Astrocyte (in vitro differentiated cells and primary cell): ENCODE measurements at regions not wholly inside any gene's neighbourhood (a gene's known extent, or its start where the extent isn't known, plus 50 kb on each side); places are given as distances from the start of the nearest gene placed in this dataset.

Source experiments
- DNase-seq: peaks from one replicate; pipeline ENCODE4 v3.0.0-alpha.2; 2010; ENCODE audit warnings: low read depth
- FAIRE-seq: peaks from 2 replicates; lab custom pipeline; 2011; peaks lifted over from hg19 to GRCh38; lab: Jason Lieb, UNC
- H2AFZ ChIP-seq: 2 replicates; pipeline ENCODE4 v1.6.0; 2012; ENCODE audit warnings: low read depth, low read length, inconsistent platforms
- H3K27ac ChIP-seq: 2 replicates; pipeline ENCODE4 v1.5.1; 2011; ENCODE audit warnings: low read depth, low read length, inconsistent platforms
- H3K27me3 ChIP-seq: 2 replicates; pipeline ENCODE4 v1.6.0; 2011; ENCODE audit warnings: low read length, inconsistent platforms; ENCODE audit not compliant: insufficient read depth
- H3K36me3 ChIP-seq: 2 replicates; pipeline ENCODE4 v1.5.1; 2011; ENCODE audit warnings: low read length, inconsistent platforms; ENCODE audit not compliant: insufficient read depth
- H3K4me1 ChIP-seq: 2 replicates; pipeline ENCODE4 v1.5.1; 2011; ENCODE audit warnings: low read length, inconsistent platforms; ENCODE audit not compliant: insufficient read depth
- H3K4me2 ChIP-seq: 2 replicates; pipeline ENCODE4 v1.6.0; 2012; ENCODE audit warnings: low read length, inconsistent platforms
- H3K4me3 ChIP-seq: 2 replicates; pipeline ENCODE4 v1.5.1; 2011; ENCODE audit warnings: low read depth, mild to moderate bottlenecking, low read length, inconsistent platforms; ENCODE audit not compliant: insufficient read depth
- H3K79me2 ChIP-seq: 2 replicates; pipeline ENCODE4 v1.6.0; 2012; ENCODE audit warnings: mild to moderate bottlenecking, low read length, inconsistent platforms; ENCODE audit not compliant: insufficient read depth
- H3K9ac ChIP-seq: 2 replicates; pipeline ENCODE4 v1.6.0; 2012; ENCODE audit warnings: mild to moderate bottlenecking, low read length, inconsistent platforms
- H3K9me3 ChIP-seq: 2 replicates; pipeline ENCODE4 v1.5.1; 2012; ENCODE audit warnings: low read depth, mild to moderate bottlenecking, low read length, inconsistent platforms; ENCODE audit not compliant: insufficient read depth
- H4K20me1 ChIP-seq: 2 replicates; pipeline ENCODE4 v1.6.0; 2012; ENCODE audit warnings: low read length, inconsistent platforms; ENCODE audit not compliant: insufficient read depth
- H3K27ac Mint-ChIP-seq: one replicate; pipeline ENCODE4 v1.8.0; 2021; ENCODE audit warnings: mild to moderate bottlenecking, mixed read lengths; ENCODE audit not compliant: unreplicated experiment
- H3K27me3 Mint-ChIP-seq: one replicate; pipeline ENCODE4 v1.8.0; 2021; ENCODE audit warnings: low read depth, mixed read lengths; ENCODE audit not compliant: unreplicated experiment
- H3K36me3 Mint-ChIP-seq: one replicate; pipeline ENCODE4 v1.8.0; 2021; ENCODE audit warnings: low read depth, mixed read lengths; ENCODE audit not compliant: unreplicated experiment
- H3K4me1 Mint-ChIP-seq: one replicate; pipeline ENCODE4 v1.8.0; 2021; ENCODE audit warnings: low read depth, mixed read lengths; ENCODE audit not compliant: unreplicated experiment
- H3K4me3 Mint-ChIP-seq: one replicate; pipeline ENCODE4 v1.8.0; 2021; ENCODE audit warnings: mild to moderate bottlenecking, moderate library complexity, mixed read lengths; ENCODE audit not compliant: unreplicated experiment
- H3K9me3 Mint-ChIP-seq: one replicate; pipeline ENCODE4 v1.8.0; 2021; ENCODE audit warnings: mild to moderate bottlenecking, mixed read lengths; ENCODE audit not compliant: unreplicated experiment
- EZH2 ChIP-seq: IDR thresholded peaks from 2 replicates; pipeline ENCODE4 v1.6.1; 2012; ENCODE audit warnings: mild to moderate bottlenecking, low read length, inconsistent platforms; ENCODE audit not compliant: insufficient read depth
- TF ChIP-seq, protein P1 (sequence below): IDR thresholded peaks from 2 replicates; pipeline ENCODE4 v1.5.1; 2011; ENCODE audit warnings: low read depth, mild to moderate bottlenecking, inconsistent platforms, low read length, moderate library complexity; ENCODE audit not compliant: insufficient read depth

DNA sequence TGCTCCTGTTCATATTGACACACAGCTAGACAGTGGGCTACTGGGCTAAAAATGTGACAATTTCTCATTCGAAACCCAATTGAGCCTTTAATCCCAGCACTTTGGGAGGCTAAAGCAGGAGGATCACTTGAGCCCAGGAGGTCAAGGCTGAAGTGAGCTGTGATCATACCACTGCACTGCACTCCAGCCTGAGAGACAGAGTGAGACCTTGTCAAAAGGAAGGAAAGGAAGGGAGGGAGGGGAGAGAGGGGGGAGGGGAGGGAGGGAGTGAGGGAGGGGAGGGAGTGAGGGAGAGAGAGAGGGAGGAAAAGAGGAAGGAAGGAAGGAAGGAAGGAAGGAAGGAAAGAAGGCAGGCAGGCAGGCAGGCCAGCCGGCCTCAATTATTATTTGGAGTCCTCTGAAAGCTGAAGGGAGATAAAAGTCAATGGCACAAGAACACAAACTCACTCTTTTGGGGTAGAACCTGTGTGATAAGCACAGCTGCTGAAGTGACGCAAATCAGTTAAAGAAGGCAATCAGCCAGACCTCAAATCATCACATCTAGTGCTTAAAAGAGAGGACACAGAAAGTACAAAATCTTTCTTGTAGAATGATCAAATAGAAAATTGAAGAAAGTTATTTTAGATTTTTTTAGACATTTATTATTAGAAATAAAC is 98.1 kb downstream of the CCDC71L start:
- H3K27me3 ChIP-seq, result no peaks in the 10 kb centered on the region
- H3K9ac ChIP-seq, result no peak overlapping the region
- no peak overlapping the region for H2AFZ ChIP-seq
- H3K27ac Mint-ChIP-seq, result no peak overlapping the region
- no peak for FAIRE-seq
- H3K9me3 ChIP-seq, result peaks cover 3% of the 10 kb centered on the region
- no peaks in the 10 kb centered on the region for H3K36me3 ChIP-seq
- DNase-seq, result no peak
- H3K27me3 Mint-ChIP-seq, result peaks cover 4% of the 10 kb centered on the region
- H3K4me3 Mint-ChIP-seq, result no peak overlapping the region
- no peaks in the 10 kb centered on the region for H3K4me1 Mint-ChIP-seq
- TF ChIP-seq, protein P1, sequence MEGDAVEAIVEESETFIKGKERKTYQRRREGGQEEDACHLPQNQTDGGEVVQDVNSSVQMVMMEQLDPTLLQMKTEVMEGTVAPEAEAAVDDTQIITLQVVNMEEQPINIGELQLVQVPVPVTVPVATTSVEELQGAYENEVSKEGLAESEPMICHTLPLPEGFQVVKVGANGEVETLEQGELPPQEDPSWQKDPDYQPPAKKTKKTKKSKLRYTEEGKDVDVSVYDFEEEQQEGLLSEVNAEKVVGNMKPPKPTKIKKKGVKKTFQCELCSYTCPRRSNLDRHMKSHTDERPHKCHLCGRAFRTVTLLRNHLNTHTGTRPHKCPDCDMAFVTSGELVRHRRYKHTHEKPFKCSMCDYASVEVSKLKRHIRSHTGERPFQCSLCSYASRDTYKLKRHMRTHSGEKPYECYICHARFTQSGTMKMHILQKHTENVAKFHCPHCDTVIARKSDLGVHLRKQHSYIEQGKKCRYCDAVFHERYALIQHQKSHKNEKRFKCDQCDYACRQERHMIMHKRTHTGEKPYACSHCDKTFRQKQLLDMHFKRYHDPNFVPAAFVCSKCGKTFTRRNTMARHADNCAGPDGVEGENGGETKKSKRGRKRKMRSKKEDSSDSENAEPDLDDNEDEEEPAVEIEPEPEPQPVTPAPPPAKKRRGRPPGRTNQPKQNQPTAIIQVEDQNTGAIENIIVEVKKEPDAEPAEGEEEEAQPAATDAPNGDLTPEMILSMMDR, result no peak
- no peak for TF ChIP-seq EZH2
- H3K4me2 ChIP-seq, result no peak overlapping the region
- no peaks in the 10 kb centered on the region for H3K4me1 ChIP-seq
- H4K20me1 ChIP-seq, result no peaks in the 10 kb centered on the region
- H3K27ac ChIP-seq, result no peak overlapping the region
- peaks cover 2% of the 10 kb centered on the region for H3K9me3 Mint-ChIP-seq
- no peaks in the 10 kb centered on the region for H3K36me3 Mint-ChIP-seq
- H3K4me3 ChIP-seq, result no peak overlapping the region
- no peaks in the 10 kb centered on the region for H3K79me2 ChIP-seq

DNA sequence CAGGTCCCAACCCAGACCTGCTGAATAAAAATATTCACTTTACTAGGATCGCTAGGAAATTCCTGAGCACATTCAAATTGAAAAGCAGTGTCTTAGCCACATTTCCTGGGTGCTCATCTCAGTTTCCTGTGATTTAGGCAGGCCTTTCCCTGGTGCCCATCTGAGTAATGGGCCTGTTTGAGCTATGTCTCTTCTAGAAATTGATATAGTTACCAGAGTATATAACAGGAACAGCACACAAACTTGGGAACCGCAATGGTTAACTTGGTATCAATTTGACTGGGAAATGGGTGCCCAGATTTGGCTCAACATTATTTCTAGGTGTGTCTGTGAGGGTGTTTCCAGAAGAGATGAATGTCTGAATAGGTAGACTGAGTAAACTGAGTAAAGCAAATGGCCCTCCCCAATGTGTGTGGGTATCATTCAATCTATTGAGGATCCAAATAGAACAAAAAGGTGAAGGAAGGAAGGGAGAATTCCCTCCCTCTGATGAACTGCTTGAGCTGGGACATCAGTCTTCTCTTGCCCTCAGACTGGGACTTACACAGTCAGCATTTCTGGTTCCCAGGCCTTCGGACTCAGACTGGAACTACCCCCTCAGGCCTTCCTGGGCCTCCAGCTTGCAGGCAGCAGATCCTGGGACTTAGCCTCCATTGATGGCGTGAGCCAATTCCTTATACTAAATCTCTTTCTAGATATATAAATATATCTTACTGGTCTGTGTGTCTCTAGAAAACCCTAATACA is 99.1 kb downstream of the CCDC71L start:
- FAIRE-seq (no peak), DNase-seq (no peak)
- no peak overlapping the region for H2AFZ ChIP-seq
- Mint-ChIP-seq H3K27ac (no peak overlapping the region), H3K27me3 (peaks cover 7% of the 10 kb centered on the region), H3K4me1 (no peaks in the 10 kb centered on the region), H3K9me3 (peaks cover 4% of the 10 kb centered on the region), H3K4me3 (no peak overlapping the region), H3K36me3 (peaks cover 2% of the 10 kb centered on the region)
- H3K27me3 ChIP-seq, result no peaks in the 10 kb centered on the region
- H3K4me2 ChIP-seq, result no peak overlapping the region
- H3K4me1 ChIP-seq, result no peaks in the 10 kb centered on the region
- no peak overlapping the region for H3K4me3 ChIP-seq
- H3K27ac ChIP-seq, result no peak overlapping the region
- H4K20me1 ChIP-seq, result no peaks in the 10 kb centered on the region
- peaks cover 3% of the 10 kb centered on the region for H3K9me3 ChIP-seq
- no peaks in the 10 kb centered on the region for H3K79me2 ChIP-seq
- TF ChIP-seq, protein P1, result no peak
- no peak for TF ChIP-seq EZH2
- no peak overlapping the region for H3K9ac ChIP-seq
- H3K36me3 ChIP-seq, result no peaks in the 10 kb centered on the region

DNA sequence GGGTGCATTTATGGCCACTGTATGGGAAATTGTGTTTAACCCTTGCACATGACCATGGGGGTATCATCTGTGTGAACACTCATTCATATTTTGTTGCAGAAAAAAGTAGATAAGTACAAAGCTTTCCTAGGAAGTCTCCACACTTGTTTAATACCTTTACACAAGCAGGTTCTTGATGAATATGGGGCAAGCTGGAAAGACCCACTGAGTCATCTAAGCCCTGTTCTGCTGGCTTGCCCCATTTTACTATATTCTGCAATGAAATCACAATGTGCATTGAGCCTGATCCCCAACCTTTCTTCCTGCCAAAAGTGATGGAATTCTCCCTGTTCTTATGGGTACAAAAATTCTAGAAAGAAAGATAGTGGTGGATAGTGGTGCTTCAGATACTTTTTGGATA is 99.8 kb downstream of the CCDC71L start:
- Histone ChIP-seq H3K27me3 (no peaks in the 10 kb centered on the region), H3K36me3 (no peaks in the 10 kb centered on the region), H3K9me3 (peaks cover 3% of the 10 kb centered on the region), H3K27ac (no peak overlapping the region), H2AFZ (no peak overlapping the region), H3K4me1 (no peaks in the 10 kb centered on the region), H4K20me1 (no peaks in the 10 kb centered on the region), H3K9ac (no peak overlapping the region), H3K4me3 (no peak overlapping the region), H3K4me2 (no peak overlapping the region), H3K79me2 (no peaks in the 10 kb centered on the region)
- DNase-seq, result no peak
- Mint-ChIP-seq H3K9me3 (peaks cover 5% of the 10 kb centered on the region), H3K4me1 (no peaks in the 10 kb centered on the region), H3K4me3 (no peak overlapping the region), H3K36me3 (peaks cover 2% of the 10 kb centered on the region), H3K27ac (no peak overlapping the region), H3K27me3 (peaks cover 7% of the 10 kb centered on the region)
- FAIRE-seq, result no peak
- TF ChIP-seq EZH2, result no peak
- TF ChIP-seq, protein P1, result no peak
